GM21447 (cell line): ENCODE measurements at regions not wholly inside any gene's neighbourhood (a gene's known extent, or its start where the extent isn't known, plus 50 kb on each side); places are given as distances from the start of the nearest gene placed in this dataset.

Experiments
- ATAC-seq: cut with Tn5 transposase; IDR thresholded peaks from one replicate; pipeline ENCODE4 v1.9.1; 2021; ENCODE audit not compliant: unreplicated experiment

- ATAC-seq, result no peak
Measured at GRCh38 chr15:45941367-45941766, 306.5 kb downstream of the SQOR start.

GRCh38 chr15:45943240-45943639, 308.4 kb downstream of the SQOR start:
- peak; percentile 56 for ATAC-seq

- ATAC-seq, result no peak
Measured at GRCh38 chr15:45946111-45946510, 311.3 kb downstream of the SQOR start.

- no peak for ATAC-seq
Measured at GRCh38 chr15:45948181-45948621, 313.4 kb downstream of the SQOR start.

- ATAC-seq, result no peak
Measured at GRCh38 chr15:45958924-45959323, 324.1 kb downstream of the SQOR start.

- ATAC-seq, result no peak
Measured at GRCh38 chr15:45962733-45963132, 327.9 kb downstream of the SQOR start.

- no peak for ATAC-seq
Measured at GRCh38 chr15:45970542-45970941, 335.7 kb downstream of the SQOR start.

GRCh38 chr15:45980366-45980765, 345.5 kb downstream of the SQOR start:
- no peak for ATAC-seq

- no peak for ATAC-seq
Measured at GRCh38 chr15:45981625-45982024, 346.8 kb downstream of the SQOR start.

GRCh38 chr15:45991863-45992262, 357.0 kb downstream of the SQOR start:
- ATAC-seq, result no peak

GRCh38 chr15:45993072-45993471, 358.2 kb downstream of the SQOR start:
- no peak for ATAC-seq

- no peak for ATAC-seq
Measured at GRCh38 chr15:45993508-45993907, 358.7 kb downstream of the SQOR start.

GRCh38 chr15:45995800-45996199, 361.0 kb downstream of the SQOR start:
- ATAC-seq, result no peak

GRCh38 chr15:46014532-46014931, 379.7 kb downstream of the SQOR start:
- ATAC-seq, result no peak

- ATAC-seq, result no peak
Measured at GRCh38 chr15:46034755-46035154, 399.9 kb downstream of the SQOR start.

GRCh38 chr15:46039703-46040102, 404.9 kb downstream of the SQOR start:
- ATAC-seq, result no peak

- no peak for ATAC-seq
Measured at GRCh38 chr15:46041905-46042304, 407.1 kb downstream of the SQOR start.

GRCh38 chr15:46059921-46060594, 425.2 kb downstream of the SQOR start:
- ATAC-seq, result no peak

- ATAC-seq, result no peak
Measured at GRCh38 chr15:46061002-46061401, 426.2 kb downstream of the SQOR start.

GRCh38 chr15:46077220-46077619, 442.4 kb downstream of the SQOR start:
- no peak for ATAC-seq

GRCh38 chr15:46079046-46079445, 444.2 kb downstream of the SQOR start:
- ATAC-seq, result no peak

GRCh38 chr15:46080016-46080415, 445.2 kb downstream of the SQOR start:
- no peak for ATAC-seq
